GM12892 (cell line): ENCODE measurements at regions not wholly inside any gene's neighbourhood (a gene's known extent, or its start where the extent isn't known, plus 50 kb on each side); places are given as distances from the start of the nearest gene placed in this dataset.

Experiments used
- POLR2A ChIP-seq: IDR thresholded peaks from 2 replicates; pipeline ENCODE4 v1.6.1; 2011; ENCODE audit warnings: low read depth, low read length, control low read depth
- POLR2AphosphoS5 ChIP-seq: IDR thresholded peaks from 2 replicates; pipeline ENCODE4 v1.6.1; 2011; ENCODE audit warnings: low read depth, low read length, control low read depth
- TAF1 ChIP-seq: IDR thresholded peaks from 2 replicates; pipeline ENCODE4 v1.6.1; 2011; ENCODE audit warnings: low read depth, mild to moderate bottlenecking, control low read depth, low read length, borderline replicate concordance

GRCh38 chr6:37565267-37566110 is 65.8 kb upstream of the CCDC167 start:
- TF ChIP-seq POLR2A (no peak; the same call in 1 of the 2 replicates), TAF1 (no peak), POLR2AphosphoS5 (no peak)
